Adrenal gland (tissue), 5 donors: ENCODE measurements at regions not wholly inside any gene's neighbourhood (a gene's known extent, or its start where the extent isn't known, plus 50 kb on each side); places are given as distances from the start of the nearest gene placed in this dataset.

Source experiments
- CTCF ChIP-seq, 6 experiments: fragments of 450-650 bp in 4 of 6; fragments of 200-600 bp in 2 of 6; sonication (generic) in 1 of 6; IDR thresholded peaks; 1 replicate in 5 of 6; 2 replicates in 1 of 6; pipeline versions ENCODE4 v1.5.1 to v1.8.0; 2016 to 2021; ENCODE audit warnings: antibody characterized with exemption in 6 of 6, mild to moderate bottlenecking in 2 of 6, moderate library complexity in 1 of 6
- POLR2A ChIP-seq, 2 donors: fragments of 450-650 bp; IDR thresholded peaks; one replicate each; pipeline ENCODE4 v1.6.1; 2017; ENCODE audit warnings: antibody characterized with exemption in 2 of 2, mild to moderate bottlenecking in 2 of 2, moderate library complexity in 1 of 2
- donor health status: DM: no; HTN: no; CAD: no.

- TF ChIP-seq CTCF (IDR thresholded peaks at IDR 0.05) (no peak), POLR2A (IDR thresholded peaks at IDR 0.05) (no peak)
Observed at GRCh38 chr12:75754141-75754540, 242.7 kb upstream of the KRR1 start.
